Transverse colon (tissue), 4 donors: ENCODE measurements at regions not wholly inside any gene's neighbourhood (a gene's known extent, or its start where the extent isn't known, plus 50 kb on each side); places are given as distances from the start of the nearest gene placed in this dataset.

Experiments used
- EP300 ChIP-seq: sonication (generic); formaldehyde crosslinking; IDR thresholded peaks from one replicate; pipeline ENCODE4 v1.6.1; 2017; ENCODE audit warnings: antibody characterized with exemption, low read depth
- POLR2A ChIP-seq: fragments of 450-650 bp; IDR thresholded peaks from one replicate; pipeline ENCODE4 v1.6.1; 2016; ENCODE audit warnings: antibody characterized with exemption, mild to moderate bottlenecking, moderate library complexity
- POLR2AphosphoS5 ChIP-seq, 3 donors: sonication (generic); formaldehyde crosslinking; IDR thresholded peaks; one replicate each; pipeline ENCODE4 v1.6.1; 2016; ENCODE audit warnings: antibody characterized with exemption in 3 of 3
- TF ChIP-seq, protein P1 (sequence below), 5 experiments: fragments of 200-600 bp in 3 of 5; fragments of 450-650 bp in 2 of 5; sonication (generic) in 3 of 5; IDR thresholded peaks; 1 replicate in 2 of 5; 2 replicates in 3 of 5; pipeline ENCODE4 v1.5.1; 2016 to 2017; ENCODE audit warnings: antibody characterized with exemption in 5 of 5, inconsistent platforms in 3 of 5, mild to moderate bottlenecking in 2 of 5, moderate library complexity in 1 of 5

DNA sequence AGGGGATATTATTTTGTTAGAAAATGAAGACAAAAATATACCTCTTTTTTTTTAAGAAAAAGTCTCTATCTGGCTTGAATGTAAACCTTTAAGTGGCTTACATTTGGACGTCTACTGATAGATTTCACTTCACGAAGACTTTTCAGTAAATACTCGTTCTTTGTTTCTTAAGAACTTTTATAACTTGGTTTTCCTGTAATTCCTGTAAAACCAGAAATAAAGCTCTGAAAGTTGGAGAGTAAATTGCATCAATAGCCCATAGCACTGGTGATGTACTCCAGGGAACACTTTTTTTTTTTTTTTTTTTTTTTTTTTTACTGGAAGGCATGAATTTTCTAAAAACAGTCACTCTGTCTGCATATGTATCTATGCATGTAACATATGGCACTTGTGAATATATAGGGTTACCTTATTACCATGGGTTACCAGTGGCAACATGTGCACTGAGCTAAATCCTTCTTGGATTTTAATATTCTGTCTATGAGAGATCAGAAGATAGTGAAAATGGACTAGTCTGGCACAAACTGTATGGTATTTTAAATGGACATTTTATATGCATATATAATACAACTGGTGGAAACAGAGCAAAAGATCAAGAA is 309.2 kb upstream of the TCF4 start:
- TF ChIP-seq EP300, result no peak
- TF ChIP-seq POLR2A, result no peak
- TF ChIP-seq, protein P1, sequence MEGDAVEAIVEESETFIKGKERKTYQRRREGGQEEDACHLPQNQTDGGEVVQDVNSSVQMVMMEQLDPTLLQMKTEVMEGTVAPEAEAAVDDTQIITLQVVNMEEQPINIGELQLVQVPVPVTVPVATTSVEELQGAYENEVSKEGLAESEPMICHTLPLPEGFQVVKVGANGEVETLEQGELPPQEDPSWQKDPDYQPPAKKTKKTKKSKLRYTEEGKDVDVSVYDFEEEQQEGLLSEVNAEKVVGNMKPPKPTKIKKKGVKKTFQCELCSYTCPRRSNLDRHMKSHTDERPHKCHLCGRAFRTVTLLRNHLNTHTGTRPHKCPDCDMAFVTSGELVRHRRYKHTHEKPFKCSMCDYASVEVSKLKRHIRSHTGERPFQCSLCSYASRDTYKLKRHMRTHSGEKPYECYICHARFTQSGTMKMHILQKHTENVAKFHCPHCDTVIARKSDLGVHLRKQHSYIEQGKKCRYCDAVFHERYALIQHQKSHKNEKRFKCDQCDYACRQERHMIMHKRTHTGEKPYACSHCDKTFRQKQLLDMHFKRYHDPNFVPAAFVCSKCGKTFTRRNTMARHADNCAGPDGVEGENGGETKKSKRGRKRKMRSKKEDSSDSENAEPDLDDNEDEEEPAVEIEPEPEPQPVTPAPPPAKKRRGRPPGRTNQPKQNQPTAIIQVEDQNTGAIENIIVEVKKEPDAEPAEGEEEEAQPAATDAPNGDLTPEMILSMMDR (IDR thresholded peaks at IDR 0.05), result no peak
- no peak for TF ChIP-seq POLR2AphosphoS5 (IDR thresholded peaks at IDR 0.05)
